Osteoblast (primary cell): ENCODE measurements at regions not wholly inside any gene's neighbourhood (a gene's known extent, or its start where the extent isn't known, plus 50 kb on each side); places are given as distances from the start of the nearest gene placed in this dataset.

ENCODE experiments used
- DNase-seq: peaks from one replicate; pipeline ENCODE4 v3.0.0; 2011; ENCODE audit warnings: low spot score, mixed read lengths; ENCODE audit not compliant: insufficient read length; ENCODE audit errors: missing footprints
- H2AFZ ChIP-seq: 2 replicates; pipeline ENCODE4 v1.6.0; 2011; ENCODE audit warnings: mild to moderate bottlenecking, low read length
- H3K27ac ChIP-seq: 2 replicates; pipeline ENCODE4 v1.5.1; 2011; ENCODE audit warnings: mild to moderate bottlenecking, low read depth, low read length, moderate library complexity
- H3K27me3 ChIP-seq: 2 replicates; pipeline ENCODE4 v1.6.0; 2012; ENCODE audit warnings: mild to moderate bottlenecking, control low read depth, inconsistent platforms, low read length, moderate library complexity; ENCODE audit not compliant: insufficient read depth
- H3K36me3 ChIP-seq: 2 replicates; pipeline ENCODE4 v1.5.1; 2011; ENCODE audit warnings: mild to moderate bottlenecking, low read length, control low read depth, moderate library complexity; ENCODE audit not compliant: insufficient read depth
- H3K4me1 ChIP-seq: 2 replicates; pipeline ENCODE4 v1.5.1; 2011; ENCODE audit warnings: mild to moderate bottlenecking, low read length, control low read depth, moderate library complexity; ENCODE audit not compliant: insufficient read depth
- H3K4me2 ChIP-seq: 2 replicates; pipeline ENCODE4 v1.6.0; 2011; ENCODE audit warnings: mild to moderate bottlenecking, low read length; ENCODE audit not compliant: insufficient read depth
- H3K4me3 ChIP-seq: fragments of 200-600 bp; sonication (generic); 3 replicates; pipeline ENCODE4 v1.5.1; 2012; ENCODE audit warnings: mild to moderate bottlenecking, low read length, inconsistent platforms; ENCODE audit not compliant: insufficient read depth
- H3K79me2 ChIP-seq: 2 replicates; pipeline ENCODE4 v1.6.0; 2012; ENCODE audit warnings: mild to moderate bottlenecking, low read length, control low read depth, inconsistent platforms; ENCODE audit not compliant: insufficient read depth
- H3K9me3 ChIP-seq: 2 replicates; pipeline ENCODE4 v1.5.1; 2011; ENCODE audit warnings: low read depth, low read length, control low read depth
- H4K20me1 ChIP-seq: 2 replicates; pipeline ENCODE4 v1.6.0; 2012; ENCODE audit warnings: mild to moderate bottlenecking, low read length, control low read depth; ENCODE audit not compliant: insufficient read depth
- TF ChIP-seq, protein P1 (sequence below): IDR thresholded peaks from 2 replicates; pipeline ENCODE4 v1.5.1; 2011; ENCODE audit warnings: mild to moderate bottlenecking, low read depth, low read length, moderate library complexity; ENCODE audit errors: extremely low read depth

DNA sequence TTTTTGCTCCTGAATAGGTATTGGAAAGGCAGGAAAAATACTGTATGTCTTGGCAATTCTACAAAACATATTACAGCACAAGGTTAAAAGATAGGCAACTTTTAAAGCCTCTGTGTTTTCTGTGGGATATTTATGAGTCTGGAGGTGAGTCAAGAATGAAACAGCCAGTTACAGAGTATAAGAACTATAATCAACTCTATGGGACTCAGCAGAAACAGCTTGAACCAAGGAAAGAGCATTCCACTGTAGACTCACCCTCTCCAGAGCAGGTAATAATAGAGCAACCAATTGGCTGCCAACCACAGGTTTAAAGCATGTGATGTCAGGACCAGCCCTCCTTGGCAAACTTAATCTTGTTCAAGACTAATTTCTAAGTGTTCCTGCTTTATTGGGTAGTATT, 100.5 kb upstream of the MDM1 start:
- Histone ChIP-seq H3K36me3 (no peaks in the 10 kb centered on the region), H3K27ac (no peak overlapping the region), H3K9me3 (no peaks in the 10 kb centered on the region), H3K4me3 (no peak overlapping the region), H3K27me3 (no peaks in the 10 kb centered on the region), H3K4me1 (peaks cover 16% of the 10 kb centered on the region), H2AFZ (no peak overlapping the region), H3K4me2 (no peak overlapping the region), H3K79me2 (no peaks in the 10 kb centered on the region), H4K20me1 (no peaks in the 10 kb centered on the region)
- DNase-seq: no peak
- TF ChIP-seq, protein P1, sequence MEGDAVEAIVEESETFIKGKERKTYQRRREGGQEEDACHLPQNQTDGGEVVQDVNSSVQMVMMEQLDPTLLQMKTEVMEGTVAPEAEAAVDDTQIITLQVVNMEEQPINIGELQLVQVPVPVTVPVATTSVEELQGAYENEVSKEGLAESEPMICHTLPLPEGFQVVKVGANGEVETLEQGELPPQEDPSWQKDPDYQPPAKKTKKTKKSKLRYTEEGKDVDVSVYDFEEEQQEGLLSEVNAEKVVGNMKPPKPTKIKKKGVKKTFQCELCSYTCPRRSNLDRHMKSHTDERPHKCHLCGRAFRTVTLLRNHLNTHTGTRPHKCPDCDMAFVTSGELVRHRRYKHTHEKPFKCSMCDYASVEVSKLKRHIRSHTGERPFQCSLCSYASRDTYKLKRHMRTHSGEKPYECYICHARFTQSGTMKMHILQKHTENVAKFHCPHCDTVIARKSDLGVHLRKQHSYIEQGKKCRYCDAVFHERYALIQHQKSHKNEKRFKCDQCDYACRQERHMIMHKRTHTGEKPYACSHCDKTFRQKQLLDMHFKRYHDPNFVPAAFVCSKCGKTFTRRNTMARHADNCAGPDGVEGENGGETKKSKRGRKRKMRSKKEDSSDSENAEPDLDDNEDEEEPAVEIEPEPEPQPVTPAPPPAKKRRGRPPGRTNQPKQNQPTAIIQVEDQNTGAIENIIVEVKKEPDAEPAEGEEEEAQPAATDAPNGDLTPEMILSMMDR: no peak

DNA sequence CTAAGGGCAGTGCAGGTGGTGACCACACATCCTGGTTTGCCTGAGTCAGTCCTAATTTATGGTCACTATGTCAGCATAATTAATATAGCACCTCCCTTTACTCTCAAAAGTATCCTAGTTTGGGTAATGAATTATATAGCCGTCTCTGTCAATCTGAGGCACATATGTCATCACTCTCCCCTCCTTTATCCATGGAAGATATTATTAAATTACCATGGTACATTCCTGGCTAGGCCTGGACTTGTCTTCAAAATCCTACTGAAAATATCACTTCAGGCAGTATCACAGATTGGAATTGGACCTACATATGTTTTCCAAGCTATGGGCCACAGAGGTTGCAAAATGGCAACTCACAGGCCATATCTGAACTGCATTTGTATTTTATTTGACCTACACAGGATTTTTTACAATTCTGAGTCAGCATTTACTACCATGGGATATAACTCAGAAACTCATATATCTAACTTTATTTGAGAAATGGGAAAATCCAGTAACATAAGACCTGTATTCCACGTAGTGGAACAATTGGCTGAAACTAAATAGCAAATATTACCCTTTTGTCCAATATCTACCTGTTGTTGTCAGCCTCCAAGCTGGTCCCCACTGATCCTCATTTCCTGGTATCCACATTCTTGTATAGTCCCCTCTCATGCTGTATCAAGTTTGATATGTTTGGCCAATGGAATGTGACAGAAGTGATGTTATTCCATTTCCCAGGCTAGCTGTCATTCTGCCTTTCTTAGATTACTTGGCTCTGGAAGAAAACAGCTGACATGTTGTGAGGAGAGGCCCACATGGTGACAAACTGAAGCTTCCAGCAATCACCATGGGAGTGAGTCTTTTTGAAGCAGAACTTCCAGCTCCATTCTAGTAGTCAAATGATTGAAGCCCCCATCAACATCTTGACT, 102.5 kb upstream of the MDM1 start:
- TF ChIP-seq, protein P1: no peak
- Histone ChIP-seq H3K36me3 (no peaks in the 10 kb centered on the region), H3K79me2 (no peaks in the 10 kb centered on the region), H3K27ac (no peak overlapping the region), H3K27me3 (no peaks in the 10 kb centered on the region), H2AFZ (no peak overlapping the region), H3K4me3 (no peak overlapping the region), H4K20me1 (no peaks in the 10 kb centered on the region), H3K9me3 (no peaks in the 10 kb centered on the region), H3K4me2 (no peak overlapping the region), H3K4me1 (peaks cover 4% of the 10 kb centered on the region)
- no peak for DNase-seq

DNA sequence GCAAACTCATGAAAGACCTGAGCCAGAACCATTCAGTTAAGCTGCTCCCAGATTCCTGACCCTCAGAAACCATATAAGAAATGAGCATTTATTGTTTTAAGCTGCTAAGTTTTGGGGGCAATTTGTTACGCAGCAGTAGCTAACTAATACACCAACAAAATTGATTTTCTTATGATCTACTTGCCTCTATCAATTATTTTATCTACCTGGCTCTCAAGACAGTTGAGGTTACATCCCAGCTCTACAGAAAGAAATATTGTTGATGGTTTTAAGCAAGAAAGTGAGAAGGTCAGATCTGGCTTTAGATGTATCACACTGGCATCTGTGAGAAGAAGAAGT, 103.1 kb upstream of the MDM1 start:
- no peak for DNase-seq
- H3K27ac ChIP-seq: no peak overlapping the region

DNA sequence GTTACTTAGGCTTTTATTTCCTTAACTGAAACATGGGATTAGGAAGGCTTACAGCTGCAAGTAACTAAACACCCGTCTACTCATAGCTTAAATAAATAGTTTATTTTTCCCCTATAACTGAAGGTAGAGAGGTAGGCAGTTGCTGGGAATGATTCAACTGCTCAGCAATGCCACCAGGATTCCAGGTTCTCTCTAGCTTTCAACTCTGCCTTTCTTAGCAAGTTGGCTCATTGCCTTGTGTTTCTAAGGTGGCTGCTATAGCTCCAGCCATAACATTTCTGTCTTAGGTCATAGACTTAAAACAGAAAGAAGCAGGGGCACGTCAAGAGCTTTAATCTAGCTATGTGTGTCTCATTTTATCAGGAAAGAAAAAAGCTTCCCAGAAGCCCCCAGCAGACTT, 103.7 kb upstream of the MDM1 start:
- Histone ChIP-seq H2AFZ (no peak overlapping the region), H4K20me1 (no peaks in the 10 kb centered on the region), H3K27me3 (no peaks in the 10 kb centered on the region), H3K79me2 (no peaks in the 10 kb centered on the region), H3K4me3 (no peak overlapping the region), H3K27ac (no peak overlapping the region), H3K36me3 (no peaks in the 10 kb centered on the region), H3K4me2 (no peak overlapping the region), H3K4me1 (peaks cover 11% of the 10 kb centered on the region), H3K9me3 (no peaks in the 10 kb centered on the region)
- TF ChIP-seq, protein P1: no peak
- no peak for DNase-seq

More for the DNA sequence above, 103.1 kb upstream of the MDM1 start:
- Histone ChIP-seq H4K20me1 (no peaks in the 10 kb centered on the region), H3K9me3 (no peaks in the 10 kb centered on the region), H3K4me3 (no peak overlapping the region), H3K4me1 (peaks cover 9% of the 10 kb centered on the region), H3K4me2 (no peak overlapping the region), H3K27me3 (no peaks in the 10 kb centered on the region), H3K36me3 (no peaks in the 10 kb centered on the region), H2AFZ (no peak overlapping the region), H3K79me2 (no peaks in the 10 kb centered on the region)
- TF ChIP-seq, protein P1: no peak
